ENCODE measurements at regions not wholly inside any gene's neighbourhood (a gene's known extent, or its start where the extent isn't known, plus 50 kb on each side); places are given as distances from the start of the nearest gene placed in this dataset.

GRCh38 chr20:48317578-48317977, 510.2 kb downstream of the PREX1 start:
- Mint-ChIP-seq H3K9me3 (no peaks in the 10 kb centered on the region), H3K27me3 (ENCODE audit: low read depth) (peaks cover 23% of the 10 kb centered on the region), H3K27ac (ENCODE audit: unreplicated experiment) (no peak overlapping the region), H3K4me1 (no peaks in the 10 kb centered on the region), H3K4me3 (no peak overlapping the region), H3K36me3 (ENCODE audit: low read depth) (no peaks in the 10 kb centered on the region)
- TF ChIP-seq, protein P1, sequence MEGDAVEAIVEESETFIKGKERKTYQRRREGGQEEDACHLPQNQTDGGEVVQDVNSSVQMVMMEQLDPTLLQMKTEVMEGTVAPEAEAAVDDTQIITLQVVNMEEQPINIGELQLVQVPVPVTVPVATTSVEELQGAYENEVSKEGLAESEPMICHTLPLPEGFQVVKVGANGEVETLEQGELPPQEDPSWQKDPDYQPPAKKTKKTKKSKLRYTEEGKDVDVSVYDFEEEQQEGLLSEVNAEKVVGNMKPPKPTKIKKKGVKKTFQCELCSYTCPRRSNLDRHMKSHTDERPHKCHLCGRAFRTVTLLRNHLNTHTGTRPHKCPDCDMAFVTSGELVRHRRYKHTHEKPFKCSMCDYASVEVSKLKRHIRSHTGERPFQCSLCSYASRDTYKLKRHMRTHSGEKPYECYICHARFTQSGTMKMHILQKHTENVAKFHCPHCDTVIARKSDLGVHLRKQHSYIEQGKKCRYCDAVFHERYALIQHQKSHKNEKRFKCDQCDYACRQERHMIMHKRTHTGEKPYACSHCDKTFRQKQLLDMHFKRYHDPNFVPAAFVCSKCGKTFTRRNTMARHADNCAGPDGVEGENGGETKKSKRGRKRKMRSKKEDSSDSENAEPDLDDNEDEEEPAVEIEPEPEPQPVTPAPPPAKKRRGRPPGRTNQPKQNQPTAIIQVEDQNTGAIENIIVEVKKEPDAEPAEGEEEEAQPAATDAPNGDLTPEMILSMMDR (conservative IDR thresholded peaks at IDR 0.05), result no peak
- DNase-seq (ENCODE audit: low read depth, low spot score), result no peak

DNA sequence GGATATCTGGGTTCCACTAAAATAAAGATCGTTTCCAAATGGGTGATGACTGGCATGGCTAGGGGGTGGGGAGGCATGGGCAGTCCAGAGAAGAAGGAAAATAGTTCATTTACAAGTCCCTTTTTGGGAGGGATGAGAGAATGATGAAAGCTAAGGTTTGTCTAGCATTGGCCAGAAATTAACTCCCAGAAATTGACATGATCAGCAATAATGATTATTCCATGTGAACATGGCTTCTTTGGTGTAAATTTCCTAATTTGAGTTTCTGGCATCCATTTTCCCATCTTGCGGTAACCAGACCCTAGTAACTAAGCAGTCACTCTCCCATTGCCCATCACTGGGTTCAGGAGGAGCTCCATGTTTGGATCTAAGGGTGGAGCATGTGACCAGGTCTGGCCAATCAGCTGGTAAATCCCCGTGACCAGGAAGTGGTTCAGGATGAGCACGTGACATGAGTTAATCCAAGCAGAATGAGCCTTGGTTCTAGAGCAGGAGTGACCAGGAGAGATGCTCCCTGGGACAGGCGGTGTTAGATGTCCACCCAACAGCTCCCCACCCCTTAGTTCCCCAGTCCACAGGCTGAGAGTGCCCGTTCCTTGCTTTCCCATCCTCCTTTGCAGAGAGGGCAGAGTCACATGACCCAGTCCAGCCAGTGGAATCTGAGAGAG, 512.7 kb downstream of the PREX1 start:
- TF ChIP-seq, protein P1 (conservative IDR thresholded peaks at IDR 0.05), result no peak
- peaks cover 28% of the 10 kb centered on the region for H3K27me3 Mint-ChIP-seq (ENCODE audit: low read depth)
- H3K36me3 Mint-ChIP-seq (ENCODE audit: low read depth), result no peaks in the 10 kb centered on the region
- no peaks in the 10 kb centered on the region for H3K9me3 Mint-ChIP-seq
- H3K27ac Mint-ChIP-seq (ENCODE audit: unreplicated experiment), result no peak overlapping the region
- no peak for DNase-seq (ENCODE audit: low read depth, low spot score)
- no peak overlapping the region for H3K4me3 Mint-ChIP-seq
- H3K4me1 Mint-ChIP-seq, result peaks cover 2% of the 10 kb centered on the region

- Mint-ChIP-seq H3K27ac (ENCODE audit: unreplicated experiment) (no peak overlapping the region), H3K27me3 (ENCODE audit: low read depth) (peaks cover 38% of the 10 kb centered on the region), H3K4me3 (no peak overlapping the region), H3K9me3 (no peaks in the 10 kb centered on the region), H3K36me3 (ENCODE audit: low read depth) (no peaks in the 10 kb centered on the region), H3K4me1 (peaks cover 5% of the 10 kb centered on the region)
- TF ChIP-seq, protein P1 (conservative IDR thresholded peaks at IDR 0.05), result no peak
- no peak for DNase-seq (ENCODE audit: low read depth, low spot score)
Measured at GRCh38 chr20:48313324-48313723, 514.5 kb downstream of the PREX1 start.

- TF ChIP-seq, protein P1 (conservative IDR thresholded peaks at IDR 0.05), result no peak
- Mint-ChIP-seq H3K9me3 (no peaks in the 10 kb centered on the region), H3K27me3 (ENCODE audit: low read depth) (peaks cover 36% of the 10 kb centered on the region), H3K36me3 (ENCODE audit: low read depth) (no peaks in the 10 kb centered on the region), H3K4me3 (no peak overlapping the region), H3K27ac (ENCODE audit: unreplicated experiment) (no peak overlapping the region), H3K4me1 (peaks cover 5% of the 10 kb centered on the region)
- no peak for DNase-seq (ENCODE audit: low read depth, low spot score)
Measured at GRCh38 chr20:48311956-48312355, 515.8 kb downstream of the PREX1 start.

- Mint-ChIP-seq H3K36me3 (ENCODE audit: low read depth) (no peaks in the 10 kb centered on the region), H3K9me3 (no peaks in the 10 kb centered on the region), H3K4me1 (peaks cover 5% of the 10 kb centered on the region), H3K4me3 (no peak overlapping the region), H3K27ac (ENCODE audit: unreplicated experiment) (no peak overlapping the region), H3K27me3 (ENCODE audit: low read depth) (peaks cover 45% of the 10 kb centered on the region)
- DNase-seq (ENCODE audit: low read depth, low spot score), result no peak
- TF ChIP-seq, protein P1 (conservative IDR thresholded peaks at IDR 0.05), result no peak
Measured at GRCh38 chr20:48310305-48310704, 517.5 kb downstream of the PREX1 start.
